K562 (cell line): ENCODE measurements at regions not wholly inside any gene's neighbourhood (a gene's known extent, or its start where the extent isn't known, plus 50 kb on each side); places are given as distances from the start of the nearest gene placed in this dataset.

ENCODE experiments used
- ATAC-seq: fragments of 200-7000 bp; cut with Tn5 transposase; 3 replicates; pipeline ENCODE4 v1.9.1; 2020; ENCODE audit warnings: moderate library complexity
- BruUV-seq: library from RNA; stranded (reverse); fragments of 400-500 nt; replicated peaks from 2 replicates; lab custom pipeline; 2021; lab: Mats Ljungman, UMichigan
- CTCF ChIA-PET: fragments of 300-600 bp; formaldehyde crosslinking; extraction: SDS; loops from one replicate; lab custom pipeline; 2021; ENCODE audit warnings: low intra/inter-chr PET ratio; lab: Yijun Ruan, JAX
- POLR2A ChIA-PET: fragments of 300-600, 350-650 bp; sonication (Branson Sonifier 250); formaldehyde crosslinking; extraction: SDS; loops from one replicate; lab custom pipeline; 2021; ENCODE audit warnings: antibody characterized with exemption, inconsistent platforms; lab: Yijun Ruan, JAX
- DNase-seq, 4 experiments: peaks; one replicate each; pipeline versions ENCODE4 v3.0.0 to v3.0.0-alpha.2; 2011 to 2018; ENCODE audit warnings: low spot score in 3 of 4, mixed read lengths in 3 of 4; ENCODE audit errors: extremely low read depth in 1 of 4
- FAIRE-seq: peaks from 2 replicates; lab custom pipeline; 2011; peaks lifted over from hg19 to GRCh38; lab: Jason Lieb, UNC
- H2AFZ ChIP-seq: 2 replicates; pipeline ENCODE4 v1.6.0; 2011; ENCODE audit warnings: low read depth, low read length, control low read depth, inconsistent platforms
- H3K27ac ChIP-seq: fragments of 200-600 bp; 3 replicates; pipeline ENCODE4 v1.8.0; 2011; ENCODE audit warnings: low read depth, mild to moderate bottlenecking, control low read depth, inconsistent platforms, low read length, moderate library complexity, mixed read lengths; ENCODE audit errors: extremely low read depth
- H3K27me3 ChIP-seq, 2 experiments: fragments of 300-600 bp in 1 of 2; 2 replicates in 1 of 2; 3 replicates in 1 of 2; pipeline versions ENCODE4 v1.6.0 to v1.8.0; 2011; ENCODE audit warnings: inconsistent platforms in 2 of 2, low read length in 2 of 2, mild to moderate bottlenecking in 1 of 2, mixed read lengths in 1 of 2, moderate library complexity in 1 of 2; ENCODE audit not compliant: control insufficient read depth in 2 of 2, insufficient read depth in 2 of 2
- H3K36me3 ChIP-seq: fragments of 300-600 bp; 3 replicates; pipeline ENCODE4 v1.8.0; 2011; ENCODE audit warnings: mild to moderate bottlenecking, low read length, inconsistent platforms; ENCODE audit not compliant: control insufficient read depth, insufficient read depth
- H3K4me1 ChIP-seq, 2 experiments: fragments of 200-600 bp in 1 of 2; replicated peaks in 1 of 2; 2 replicates in 1 of 2; 3 replicates in 1 of 2; pipeline versions ENCODE4 v1.5.1 to v1.8.0; 2011; ENCODE audit warnings: inconsistent platforms in 2 of 2, low read length in 2 of 2, mild to moderate bottlenecking in 1 of 2, mixed read lengths in 1 of 2, moderate library complexity in 1 of 2; ENCODE audit not compliant: control insufficient read depth in 2 of 2, insufficient read depth in 2 of 2
- H3K4me2 ChIP-seq: 2 replicates; pipeline ENCODE4 v1.6.1; 2011; ENCODE audit warnings: low read length, control low read depth, inconsistent platforms, mixed read lengths; ENCODE audit not compliant: insufficient read depth
- H3K4me3 ChIP-seq: fragments of 200-600 bp; sonication (generic), shearing (Covaris generic); 2 replicates; pipeline ENCODE4 v1.5.1; 2016; ENCODE audit warnings: control low read depth, inconsistent platforms
- H3K79me2 ChIP-seq: fragments of 200-600 bp; 3 replicates; pipeline ENCODE4 v1.8.0; 2011; ENCODE audit warnings: low read length, inconsistent platforms; ENCODE audit not compliant: control insufficient read depth, insufficient read depth
- H3K9ac ChIP-seq, 2 experiments: 2 replicates each; pipeline versions ENCODE4 v1.6.0 to v1.6.1; 2011; ENCODE audit warnings: low read depth in 2 of 2, low read length in 2 of 2, control low read depth in 1 of 2, inconsistent platforms in 1 of 2, mild to moderate bottlenecking in 1 of 2, mixed read lengths in 1 of 2; ENCODE audit not compliant: insufficient read depth in 1 of 2
- H3K9me1 ChIP-seq: one replicate; pipeline ENCODE4 v1.6.0; 2011; ENCODE audit warnings: inconsistent platforms, mild to moderate bottlenecking, low read length, moderate library complexity; ENCODE audit not compliant: control insufficient read depth, insufficient read depth
- H3K9me3 ChIP-seq: replicated peaks from 2 replicates; pipeline ENCODE4 v1.5.1; 2011; ENCODE audit warnings: low read depth, low read length, inconsistent platforms; ENCODE audit not compliant: control insufficient read depth, insufficient read depth
- H4K20me1 ChIP-seq: replicated peaks from 2 replicates; pipeline ENCODE4 v1.6.1; 2011; ENCODE audit warnings: low read length, inconsistent platforms, mixed read lengths; ENCODE audit not compliant: control insufficient read depth, insufficient read depth
- ATF1 ChIP-seq, 2 experiments: fragments of 450-650 bp in 1 of 2; IDR thresholded peaks; 2 replicates each; pipeline ENCODE4 v1.6.1; 2016; ENCODE audit warnings: missing compliant biosample characterization in 1 of 2, missing genetic modification characterization in 1 of 2
- CAMTA2 ChIP-seq: fragments of 250-450 bp; sonication (Bioruptor Pico); conservative IDR thresholded peaks from 2 replicates; pipeline ENCODE4 v1.5.1; 2022
- CBX1 ChIP-seq: sonication (generic); IDR thresholded peaks from 2 replicates; pipeline ENCODE4 v1.6.1; 2016; ENCODE audit warnings: antibody characterized with exemption, low read depth, mild to moderate bottlenecking
- CSDE1 ChIP-seq, 2 experiments: fragments of 450-650 bp; IDR thresholded peaks; 2 replicates each; pipeline ENCODE4 v1.6.1; 2016; ENCODE audit warnings: mild to moderate bottlenecking in 1 of 2
- E2F3 ChIP-seq: fragments of 250-450 bp; sonication (Bioruptor Pico); IDR thresholded peaks from 2 replicates; pipeline ENCODE4 v1.4.0; 2020; ENCODE audit warnings: mild to moderate bottlenecking
- HES1 ChIP-seq: fragments of 450-650 bp; IDR thresholded peaks from 2 replicates; pipeline ENCODE4 v1.6.1; 2016; ENCODE audit warnings: low read depth, mild to moderate bottlenecking, moderate library complexity
- KLF10 ChIP-seq: fragments of 250-450 bp; sonication (Bioruptor Pico); IDR thresholded peaks from 2 replicates; pipeline ENCODE4 v1.6.1; 2021; ENCODE audit warnings: matching md5 sums
- MEF2D ChIP-seq: conservative IDR thresholded peaks from 2 replicates; pipeline ENCODE4 v1.6.1; 2016; ENCODE audit warnings: low read depth, missing genetic modification characterization, missing compliant biosample characterization
- NR2C2 ChIP-seq, 2 experiments: fragments of 200-800 bp in 1 of 2; sonication (Bioruptor generic) in 1 of 2; sonication (generic) in 1 of 2; formaldehyde crosslinking in 1 of 2; IDR thresholded peaks; 2 replicates each; pipeline versions ENCODE4 v1.6.1 to v1.8.0; 2016 to 2022; ENCODE audit warnings: mild to moderate bottlenecking in 1 of 2, missing compliant biosample characterization in 1 of 2, missing genetic modification characterization in 1 of 2, missing genetic modification reagents in 1 of 2
- ZBTB17 ChIP-seq: fragments of 450-650 bp; formaldehyde crosslinking; IDR thresholded peaks from 2 replicates; pipeline ENCODE4 v1.4.0; 2020; ENCODE audit warnings: mild to moderate bottlenecking
- ZNF436 ChIP-seq: fragments of 250-450, 450-650 bp; sonication (Bioruptor Pico); formaldehyde crosslinking; IDR thresholded peaks from 2 replicates; pipeline ENCODE4 v1.7.0; 2020; ENCODE audit warnings: mild to moderate bottlenecking
- ZNF695 ChIP-seq: fragments of 450-650 bp; formaldehyde crosslinking; IDR thresholded peaks from 2 replicates; pipeline ENCODE4 v1.4.0; 2020; ENCODE audit warnings: mild to moderate bottlenecking, moderate library complexity
- ZNF717 ChIP-seq: fragments of 250-450 bp; sonication (Bioruptor Pico); IDR thresholded peaks from 2 replicates; pipeline ENCODE4 v1.5.0; 2021
- WGBS: fragments of 100-300 bp; shearing (Covaris generic); methylation state at CpG from one replicate; pipeline ENCODE4 v1.1.6; 2016; ENCODE audit warnings: low coverage, mixed read lengths; ENCODE audit not compliant: insufficient coverage; ENCODE audit errors: missing lambda C conversion rate; 5-methylcytosine and 5-hydroxymethylcytosine counted together
- in situ Hi-C: fragments of 300-500 bp; cut with MboI; formaldehyde crosslinking; loops from 4 replicates; pipeline ENCODE4 v1.15.0; 2018; ENCODE audit warnings: inconsistent platforms, mixed read lengths
- intact Hi-C: fragments of 100-400 bp; cut with micrococcal nuclease; formaldehyde crosslinking; loops from 2 replicates; pipeline ENCODE4 v1.14.2; 2022
- TF ChIP-seq, protein P1 (sequence below): sonication (generic); IDR thresholded peaks from 2 replicates; pipeline ENCODE4 v1.6.1; 2016
- TF ChIP-seq, protein P2 (sequence below): sonication (generic); formaldehyde crosslinking; IDR thresholded peaks from 2 replicates; pipeline ENCODE4 v1.8.0; 2022; ENCODE audit warnings: mild to moderate bottlenecking, missing genetic modification reagents

GRCh38 chr1:83615370-83615769, 383.6 kb downstream of the TTLL7 start (continued):
- no peak for TF ChIP-seq ZNF695 (CRISPR knock-in tag)
- no peak for TF ChIP-seq ZNF717 (CRISPR knock-in tag)

GRCh38 chr1:83606416-83606955, 392.4 kb downstream of the TTLL7 start:
- FAIRE-seq (no peak), DNase-seq (no peak), ATAC-seq (no peak)
- Histone ChIP-seq H3K9me3 (no peaks in the 10 kb centered on the region), H2AFZ (no peak overlapping the region), H3K4me2 (no peak overlapping the region), H3K4me3 (no peak overlapping the region), H4K20me1 (no peaks in the 10 kb centered on the region), H3K4me1 (no peaks in the 10 kb centered on the region), H3K9me1 (no peaks in the 10 kb centered on the region), H3K27ac (no peak overlapping the region), H3K36me3 (no peaks in the 10 kb centered on the region), H3K9ac (no peak overlapping the region), H3K27me3 (no peaks in the 10 kb centered on the region), H3K79me2 (no peaks in the 10 kb centered on the region)
- no peak for TF ChIP-seq CAMTA2 (CRISPR knock-in tag)
- TF ChIP-seq ZNF436: no peak
- TF ChIP-seq, protein P1, sequence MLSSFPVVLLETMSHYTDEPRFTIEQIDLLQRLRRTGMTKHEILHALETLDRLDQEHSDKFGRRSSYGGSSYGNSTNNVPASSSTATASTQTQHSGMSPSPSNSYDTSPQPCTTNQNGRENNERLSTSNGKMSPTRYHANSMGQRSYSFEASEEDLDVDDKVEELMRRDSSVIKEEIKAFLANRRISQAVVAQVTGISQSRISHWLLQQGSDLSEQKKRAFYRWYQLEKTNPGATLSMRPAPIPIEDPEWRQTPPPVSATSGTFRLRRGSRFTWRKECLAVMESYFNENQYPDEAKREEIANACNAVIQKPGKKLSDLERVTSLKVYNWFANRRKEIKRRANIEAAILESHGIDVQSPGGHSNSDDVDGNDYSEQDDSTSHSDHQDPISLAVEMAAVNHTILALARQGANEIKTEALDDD: no peak
- TF ChIP-seq ZBTB17 (CRISPR knock-in tag): no peak
- no peak for TF ChIP-seq CSDE1 (IDR thresholded peaks at IDR 0.05)
- TF ChIP-seq KLF10 (CRISPR knock-in tag): no peak
- no peak for TF ChIP-seq HES1
- no peak for TF ChIP-seq CBX1
- no peak for TF ChIP-seq ATF1 (CRISPR knock-in tag; IDR thresholded peaks at IDR 0.05)
- no peak for TF ChIP-seq ATF1 (tag; IDR thresholded peaks at IDR 0.05)
- TF ChIP-seq, protein P2, sequence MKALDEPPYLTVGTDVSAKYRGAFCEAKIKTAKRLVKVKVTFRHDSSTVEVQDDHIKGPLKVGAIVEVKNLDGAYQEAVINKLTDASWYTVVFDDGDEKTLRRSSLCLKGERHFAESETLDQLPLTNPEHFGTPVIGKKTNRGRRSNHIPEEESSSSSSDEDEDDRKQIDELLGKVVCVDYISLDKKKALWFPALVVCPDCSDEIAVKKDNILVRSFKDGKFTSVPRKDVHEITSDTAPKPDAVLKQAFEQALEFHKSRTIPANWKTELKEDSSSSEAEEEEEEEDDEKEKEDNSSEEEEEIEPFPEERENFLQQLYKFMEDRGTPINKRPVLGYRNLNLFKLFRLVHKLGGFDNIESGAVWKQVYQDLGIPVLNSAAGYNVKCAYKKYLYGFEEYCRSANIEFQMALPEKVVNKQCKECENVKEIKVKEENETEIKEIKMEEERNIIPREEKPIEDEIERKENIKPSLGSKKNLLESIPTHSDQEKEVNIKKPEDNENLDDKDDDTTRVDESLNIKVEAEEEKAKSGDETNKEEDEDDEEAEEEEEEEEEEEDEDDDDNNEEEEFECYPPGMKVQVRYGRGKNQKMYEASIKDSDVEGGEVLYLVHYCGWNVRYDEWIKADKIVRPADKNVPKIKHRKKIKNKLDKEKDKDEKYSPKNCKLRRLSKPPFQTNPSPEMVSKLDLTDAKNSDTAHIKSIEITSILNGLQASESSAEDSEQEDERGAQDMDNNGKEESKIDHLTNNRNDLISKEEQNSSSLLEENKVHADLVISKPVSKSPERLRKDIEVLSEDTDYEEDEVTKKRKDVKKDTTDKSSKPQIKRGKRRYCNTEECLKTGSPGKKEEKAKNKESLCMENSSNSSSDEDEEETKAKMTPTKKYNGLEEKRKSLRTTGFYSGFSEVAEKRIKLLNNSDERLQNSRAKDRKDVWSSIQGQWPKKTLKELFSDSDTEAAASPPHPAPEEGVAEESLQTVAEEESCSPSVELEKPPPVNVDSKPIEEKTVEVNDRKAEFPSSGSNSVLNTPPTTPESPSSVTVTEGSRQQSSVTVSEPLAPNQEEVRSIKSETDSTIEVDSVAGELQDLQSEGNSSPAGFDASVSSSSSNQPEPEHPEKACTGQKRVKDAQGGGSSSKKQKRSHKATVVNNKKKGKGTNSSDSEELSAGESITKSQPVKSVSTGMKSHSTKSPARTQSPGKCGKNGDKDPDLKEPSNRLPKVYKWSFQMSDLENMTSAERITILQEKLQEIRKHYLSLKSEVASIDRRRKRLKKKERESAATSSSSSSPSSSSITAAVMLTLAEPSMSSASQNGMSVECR (CRISPR knock-in tag): no peak
- TF ChIP-seq MEF2D (tag): no peak
- no peak for TF ChIP-seq NR2C2 (CRISPR knock-in tag; IDR thresholded peaks at IDR 0.05)
- no peak for TF ChIP-seq NR2C2 (tag; IDR thresholded peaks at IDR 0.05)
- no peak for TF ChIP-seq E2F3 (CRISPR knock-in tag)
- BruUV-seq: no TSS peak
- intact Hi-C loops: no loop called here
- ChIA-PET CTCF (no interaction called here), POLR2A (no interaction called here)
- WGBS: 0% methylated on average over 4 of the region's 4 CpGs
- in situ Hi-C loops: no loop called here
